ENCODE measurements at regions not wholly inside any gene's neighbourhood (a gene's known extent, or its start where the extent isn't known, plus 50 kb on each side); places are given as distances from the start of the nearest gene placed in this dataset.

DNA sequence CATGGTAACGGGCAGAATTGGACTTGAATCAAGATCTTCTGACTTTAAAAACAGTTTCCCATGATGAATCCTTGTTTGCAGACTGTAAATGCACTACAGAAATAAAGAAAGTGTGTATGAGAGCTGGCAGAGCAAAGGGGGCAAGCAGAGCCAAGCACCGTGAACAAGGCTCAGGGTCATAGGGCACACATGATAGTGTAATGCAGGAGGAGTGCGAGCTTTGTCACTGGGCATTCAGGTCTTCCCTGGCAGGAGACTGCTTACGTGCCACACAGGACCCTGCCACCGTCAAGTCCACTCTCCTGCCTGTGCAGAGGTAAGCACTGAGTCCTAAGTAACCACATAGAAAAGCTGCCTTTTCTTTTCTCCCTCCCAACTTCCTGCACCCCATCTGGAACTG lies 93.1 kb upstream of the NPVF start:
- TF ChIP-seq, protein P1, sequence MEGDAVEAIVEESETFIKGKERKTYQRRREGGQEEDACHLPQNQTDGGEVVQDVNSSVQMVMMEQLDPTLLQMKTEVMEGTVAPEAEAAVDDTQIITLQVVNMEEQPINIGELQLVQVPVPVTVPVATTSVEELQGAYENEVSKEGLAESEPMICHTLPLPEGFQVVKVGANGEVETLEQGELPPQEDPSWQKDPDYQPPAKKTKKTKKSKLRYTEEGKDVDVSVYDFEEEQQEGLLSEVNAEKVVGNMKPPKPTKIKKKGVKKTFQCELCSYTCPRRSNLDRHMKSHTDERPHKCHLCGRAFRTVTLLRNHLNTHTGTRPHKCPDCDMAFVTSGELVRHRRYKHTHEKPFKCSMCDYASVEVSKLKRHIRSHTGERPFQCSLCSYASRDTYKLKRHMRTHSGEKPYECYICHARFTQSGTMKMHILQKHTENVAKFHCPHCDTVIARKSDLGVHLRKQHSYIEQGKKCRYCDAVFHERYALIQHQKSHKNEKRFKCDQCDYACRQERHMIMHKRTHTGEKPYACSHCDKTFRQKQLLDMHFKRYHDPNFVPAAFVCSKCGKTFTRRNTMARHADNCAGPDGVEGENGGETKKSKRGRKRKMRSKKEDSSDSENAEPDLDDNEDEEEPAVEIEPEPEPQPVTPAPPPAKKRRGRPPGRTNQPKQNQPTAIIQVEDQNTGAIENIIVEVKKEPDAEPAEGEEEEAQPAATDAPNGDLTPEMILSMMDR (IDR thresholded peaks at IDR 0.05) = no peak
- no peak for TF ChIP-seq POLR2A (IDR thresholded peaks at IDR 0.05)
